ENCODE measurements at regions not wholly inside any gene's neighbourhood (a gene's known extent, or its start where the extent isn't known, plus 50 kb on each side); places are given as distances from the start of the nearest gene placed in this dataset.

DNA sequence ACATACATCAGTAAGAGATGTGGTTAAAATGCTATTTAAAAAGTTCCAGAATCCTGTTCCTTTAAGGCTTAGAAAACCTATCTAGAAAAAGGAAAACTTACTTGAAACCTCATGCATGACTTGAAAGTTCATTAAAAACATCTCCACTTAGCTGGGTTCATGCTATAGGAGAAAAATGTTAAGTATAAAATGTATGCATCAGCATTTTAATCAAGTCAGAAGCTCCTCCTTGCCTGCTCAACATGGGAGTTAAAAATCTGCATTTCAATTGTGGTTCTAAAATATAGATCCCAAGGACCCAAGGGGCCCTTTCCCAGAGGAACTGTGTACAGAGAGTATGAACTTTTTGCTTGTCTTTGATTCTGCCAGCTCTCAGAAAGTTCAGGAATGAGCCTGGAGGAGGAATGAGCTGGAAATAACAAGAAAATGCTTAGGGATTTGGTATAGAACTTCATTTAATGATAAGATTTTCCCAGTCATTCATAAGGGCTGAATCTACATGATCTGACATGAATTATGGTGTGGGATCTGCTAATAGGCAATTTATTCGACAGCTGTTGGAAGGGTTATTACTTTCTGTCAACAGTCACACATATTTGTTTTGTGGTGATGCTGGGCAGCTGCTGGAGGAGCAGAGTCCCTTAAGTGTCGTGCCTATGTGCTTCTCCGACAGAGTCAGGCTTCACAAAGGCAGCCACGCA lies 85.6 kb upstream of the MTPN start:
- no peak for TF ChIP-seq CTCF (IDR thresholded peaks at IDR 0.05; ENCODE audit: extremely low read depth, missing control alignments)
- DNase-seq (ENCODE audit: low spot score), result no peak

DNA sequence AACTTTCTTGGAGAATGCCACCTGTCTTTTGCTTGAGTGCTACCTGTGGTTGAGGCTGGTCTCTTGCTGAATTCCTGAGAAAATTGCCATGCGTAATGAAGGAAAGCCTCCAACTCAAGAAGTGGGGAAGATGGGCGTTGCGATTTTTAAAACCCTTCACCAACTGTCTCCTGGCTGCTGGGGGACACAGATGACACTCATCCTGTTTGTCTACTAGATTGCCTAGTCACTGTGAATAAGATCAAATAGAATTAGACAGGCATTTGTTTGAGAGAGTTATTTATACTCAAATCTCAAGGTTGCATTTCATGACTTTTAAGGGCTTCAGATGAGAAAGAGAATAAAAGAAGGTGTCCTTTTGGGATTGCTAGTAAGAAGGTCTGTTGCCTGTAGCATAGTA lies 84.3 kb upstream of the MTPN start:
- no peak for DNase-seq (ENCODE audit: low spot score)
- TF ChIP-seq CTCF (IDR thresholded peaks at IDR 0.05; ENCODE audit: extremely low read depth, missing control alignments), result no peak

DNA sequence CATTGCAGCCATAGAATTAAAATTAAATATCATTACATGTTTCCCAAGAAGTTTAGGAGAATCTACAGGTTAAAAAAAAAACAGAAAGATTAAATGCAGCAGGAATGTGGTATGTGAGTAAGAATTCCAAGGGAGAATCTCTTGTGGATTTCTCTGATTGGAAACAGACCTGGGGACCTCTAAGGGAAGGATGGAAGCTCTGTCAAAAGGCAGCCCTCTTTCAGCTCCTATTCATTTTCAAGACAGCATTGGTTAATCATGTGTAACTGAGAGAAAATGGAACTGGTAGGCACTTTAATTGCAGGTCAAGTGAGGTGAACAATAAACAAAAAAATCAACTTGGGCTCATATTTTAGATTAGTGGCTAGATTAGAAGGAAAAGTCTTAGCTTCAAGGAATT lies 81.4 kb upstream of the MTPN start:
- TF ChIP-seq CTCF (IDR thresholded peaks at IDR 0.05; ENCODE audit: extremely low read depth, missing control alignments), result no peak
- no peak for DNase-seq (ENCODE audit: low spot score)

GRCh38 chr7:136057509-136057908 lies 80.3 kb upstream of the MTPN start:
- DNase-seq (ENCODE audit: low spot score), result no peak
- TF ChIP-seq CTCF (IDR thresholded peaks at IDR 0.05; ENCODE audit: extremely low read depth, missing control alignments), result no peak

DNA sequence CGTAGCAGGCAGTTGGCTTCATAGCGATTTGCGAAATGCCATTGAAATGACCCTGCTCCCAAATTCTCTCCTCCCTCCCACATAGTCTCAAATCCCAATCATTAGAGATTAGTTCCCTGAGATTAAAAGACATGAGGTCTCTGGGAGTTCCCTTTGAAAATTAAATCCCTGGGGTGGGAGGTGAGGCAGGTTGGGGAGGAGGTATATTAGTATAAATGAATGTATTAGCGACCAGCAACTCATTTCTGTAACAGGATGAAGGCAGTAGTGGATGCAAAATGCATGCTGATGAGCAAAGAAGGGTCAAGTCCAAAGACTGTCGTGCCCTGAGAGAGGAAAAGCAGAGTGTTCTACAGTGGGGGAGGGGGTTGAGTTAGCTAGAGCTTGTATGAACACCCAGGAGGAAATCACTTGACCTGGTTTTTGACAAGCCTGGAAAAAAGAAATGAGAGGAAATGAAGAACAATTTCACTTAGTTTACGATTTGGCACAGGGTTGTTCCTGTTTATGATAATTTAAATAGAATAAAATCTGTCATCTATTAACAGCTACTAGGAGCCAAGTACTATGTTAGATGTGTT lies 79.6 kb upstream of the MTPN start:
- no peak for TF ChIP-seq CTCF (IDR thresholded peaks at IDR 0.05; ENCODE audit: extremely low read depth, missing control alignments)
- no peak for DNase-seq (ENCODE audit: low spot score)

DNA sequence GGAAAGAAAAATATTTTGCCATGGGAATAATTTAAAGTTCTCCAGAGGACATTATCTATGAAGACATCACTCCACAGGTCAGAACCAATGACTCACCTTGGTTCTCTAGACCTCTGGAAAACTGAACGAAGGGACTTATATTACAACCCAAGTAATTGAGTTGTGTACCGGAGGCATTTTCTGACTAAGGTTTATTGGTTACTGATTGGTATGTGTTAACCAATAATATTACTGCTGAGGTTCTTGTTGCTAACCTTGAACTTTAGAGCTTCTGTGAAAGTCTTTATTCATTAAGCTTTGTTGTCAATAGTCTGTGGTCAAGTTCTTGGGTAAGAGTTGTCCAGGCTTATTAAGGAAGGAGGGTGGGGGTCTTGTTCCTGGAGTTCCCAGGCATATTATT lies 78.1 kb upstream of the MTPN start:
- no peak for DNase-seq (ENCODE audit: low spot score)
- no peak for TF ChIP-seq CTCF (IDR thresholded peaks at IDR 0.05; ENCODE audit: extremely low read depth, missing control alignments)

- no peak for TF ChIP-seq CTCF (IDR thresholded peaks at IDR 0.05; ENCODE audit: extremely low read depth, missing control alignments)
- DNase-seq (ENCODE audit: low spot score), result no peak
These were observed 76.7 kb upstream of the MTPN start for GRCh38 chr7:136053689-136054485.
